ENCODE measurements at regions not wholly inside any gene's neighbourhood (a gene's known extent, or its start where the extent isn't known, plus 50 kb on each side); places are given as distances from the start of the nearest gene placed in this dataset.

- TF ChIP-seq CTCF (IDR thresholded peaks at IDR 0.05) (no peak), POLR2AphosphoS5 (IDR thresholded peaks at IDR 0.05) (no peak), EP300 (IDR thresholded peaks at IDR 0.05) (no peak)
Measured at GRCh38 chr2:8552293-8552801, 129.5 kb upstream of the ID2 start.
